ENCODE measurements at regions not wholly inside any gene's neighbourhood (a gene's known extent, or its start where the extent isn't known, plus 50 kb on each side); places are given as distances from the start of the nearest gene placed in this dataset.

GRCh38 chr10:109007514-109007913, 915.8 kb downstream of the XPNPEP1 start:
- Mint-ChIP-seq H3K4me1 (ENCODE audit: low read depth, unreplicated experiment) (no peaks in the 10 kb centered on the region), H3K9me3 (ENCODE audit: unreplicated experiment) (no peaks in the 10 kb centered on the region), H3K27me3 (ENCODE audit: insufficient read depth, unreplicated experiment) (no peaks in the 10 kb centered on the region), H3K4me3 (ENCODE audit: unreplicated experiment) (no peak overlapping the region), H3K36me3 (ENCODE audit: insufficient read depth, unreplicated experiment) (no peaks in the 10 kb centered on the region), H3K27ac (ENCODE audit: unreplicated experiment) (no peak overlapping the region)
- BruUV-seq (replicated peaks): no TSS peak
- no peak overlapping the region for H3K4me3 ChIP-seq (ENCODE audit: low read depth, low read length)
- TF ChIP-seq, protein P1, sequence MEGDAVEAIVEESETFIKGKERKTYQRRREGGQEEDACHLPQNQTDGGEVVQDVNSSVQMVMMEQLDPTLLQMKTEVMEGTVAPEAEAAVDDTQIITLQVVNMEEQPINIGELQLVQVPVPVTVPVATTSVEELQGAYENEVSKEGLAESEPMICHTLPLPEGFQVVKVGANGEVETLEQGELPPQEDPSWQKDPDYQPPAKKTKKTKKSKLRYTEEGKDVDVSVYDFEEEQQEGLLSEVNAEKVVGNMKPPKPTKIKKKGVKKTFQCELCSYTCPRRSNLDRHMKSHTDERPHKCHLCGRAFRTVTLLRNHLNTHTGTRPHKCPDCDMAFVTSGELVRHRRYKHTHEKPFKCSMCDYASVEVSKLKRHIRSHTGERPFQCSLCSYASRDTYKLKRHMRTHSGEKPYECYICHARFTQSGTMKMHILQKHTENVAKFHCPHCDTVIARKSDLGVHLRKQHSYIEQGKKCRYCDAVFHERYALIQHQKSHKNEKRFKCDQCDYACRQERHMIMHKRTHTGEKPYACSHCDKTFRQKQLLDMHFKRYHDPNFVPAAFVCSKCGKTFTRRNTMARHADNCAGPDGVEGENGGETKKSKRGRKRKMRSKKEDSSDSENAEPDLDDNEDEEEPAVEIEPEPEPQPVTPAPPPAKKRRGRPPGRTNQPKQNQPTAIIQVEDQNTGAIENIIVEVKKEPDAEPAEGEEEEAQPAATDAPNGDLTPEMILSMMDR (IDR thresholded peaks at IDR 0.05; ENCODE audit: insufficient read depth in 1 of 2, low read depth in 1 of 2, low read length in 1 of 2, severe bottlenecking in 1 of 2, unreplicated experiment in 1 of 2): no peak
- no peaks in the 10 kb centered on the region for H3K9me3 ChIP-seq
- intact Hi-C loops (cut with micrococcal nuclease; ENCODE audit: unreplicated experiment): no loop called here
- H3K4me1 ChIP-seq: no peaks in the 10 kb centered on the region
- DNase-seq: no peak
- no peaks in the 10 kb centered on the region for H3K27me3 ChIP-seq (replicated peaks; ENCODE audit: control insufficient read depth, insufficient read depth, low read length)
- CTCF ChIA-PET: no interaction called here
- POLR2A ChIA-PET: no interaction called here
- no peaks in the 10 kb centered on the region for H3K36me3 ChIP-seq (ENCODE audit: control insufficient read depth, insufficient read depth, low read length)

DNA sequence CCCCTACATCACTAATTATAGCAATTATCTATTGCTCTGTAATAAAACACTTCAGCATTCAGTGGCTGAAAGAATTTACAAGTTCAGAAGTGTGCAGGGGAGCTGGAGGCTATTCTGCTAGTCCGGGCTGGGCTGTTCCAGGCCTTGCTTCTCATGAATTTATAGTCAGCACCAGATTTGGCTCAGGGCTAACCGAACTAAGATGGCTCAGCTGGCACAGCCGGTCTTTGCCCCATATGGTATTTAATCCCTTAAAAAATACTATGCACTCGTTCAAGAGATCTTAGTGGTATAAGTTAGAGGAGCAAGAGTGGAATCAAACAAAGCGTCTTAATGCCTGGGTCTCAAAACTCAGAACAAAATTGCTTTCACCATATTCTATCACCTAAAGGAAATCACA, 932.9 kb downstream of the XPNPEP1 start:
- DNase-seq: no peak
- ChIA-PET POLR2A (no interaction called here), CTCF (no interaction called here)
- TF ChIP-seq, protein P1 (IDR thresholded peaks at IDR 0.05; ENCODE audit: insufficient read depth in 1 of 2, low read depth in 1 of 2, low read length in 1 of 2, severe bottlenecking in 1 of 2, unreplicated experiment in 1 of 2): no peak
- no peaks in the 10 kb centered on the region for H3K36me3 ChIP-seq (ENCODE audit: control insufficient read depth, insufficient read depth, low read length)
- no peaks in the 10 kb centered on the region for H3K9me3 ChIP-seq
- H3K4me1 Mint-ChIP-seq (ENCODE audit: low read depth, unreplicated experiment): no peaks in the 10 kb centered on the region
- no peaks in the 10 kb centered on the region for H3K27me3 ChIP-seq (replicated peaks; ENCODE audit: control insufficient read depth, insufficient read depth, low read length)
- intact Hi-C loops (cut with micrococcal nuclease; ENCODE audit: unreplicated experiment): no loop called here
- H3K27me3 Mint-ChIP-seq (ENCODE audit: insufficient read depth, unreplicated experiment): peaks cover 3% of the 10 kb centered on the region
- H3K4me3 Mint-ChIP-seq (ENCODE audit: unreplicated experiment): no peak overlapping the region
- peaks cover 21% of the 10 kb centered on the region for H3K9me3 Mint-ChIP-seq (ENCODE audit: unreplicated experiment)
- no peak overlapping the region for H3K4me3 ChIP-seq (ENCODE audit: low read depth, low read length)
- H3K4me1 ChIP-seq: no peaks in the 10 kb centered on the region
- no TSS peak for BruUV-seq (replicated peaks)
- no peaks in the 10 kb centered on the region for H3K36me3 Mint-ChIP-seq (ENCODE audit: insufficient read depth, unreplicated experiment)
- H3K27ac Mint-ChIP-seq (ENCODE audit: unreplicated experiment): no peak overlapping the region

GRCh38 chr10:108989976-108990375, 933.3 kb downstream of the XPNPEP1 start:
- Histone ChIP-seq H3K4me3 (ENCODE audit: low read depth, low read length) (no peak overlapping the region), H3K36me3 (ENCODE audit: control insufficient read depth, insufficient read depth, low read length) (no peaks in the 10 kb centered on the region), H3K27me3 (replicated peaks; ENCODE audit: control insufficient read depth, insufficient read depth, low read length) (no peaks in the 10 kb centered on the region), H3K9me3 (no peaks in the 10 kb centered on the region), H3K4me1 (no peaks in the 10 kb centered on the region)
- H3K9me3 Mint-ChIP-seq (ENCODE audit: unreplicated experiment): peaks cover 17% of the 10 kb centered on the region
- CTCF ChIA-PET: no interaction called here
- no TSS peak for BruUV-seq (replicated peaks)
- POLR2A ChIA-PET: no interaction called here
- no peak overlapping the region for H3K4me3 Mint-ChIP-seq (ENCODE audit: unreplicated experiment)
- no peaks in the 10 kb centered on the region for H3K4me1 Mint-ChIP-seq (ENCODE audit: low read depth, unreplicated experiment)
- no peak for DNase-seq
- intact Hi-C loops (cut with micrococcal nuclease; ENCODE audit: unreplicated experiment): no loop called here
- H3K36me3 Mint-ChIP-seq (ENCODE audit: insufficient read depth, unreplicated experiment): no peaks in the 10 kb centered on the region
- H3K27ac Mint-ChIP-seq (ENCODE audit: unreplicated experiment): no peak overlapping the region
- TF ChIP-seq, protein P1 (IDR thresholded peaks at IDR 0.05; ENCODE audit: insufficient read depth in 1 of 2, low read depth in 1 of 2, low read length in 1 of 2, severe bottlenecking in 1 of 2, unreplicated experiment in 1 of 2): no peak
- H3K27me3 Mint-ChIP-seq (ENCODE audit: insufficient read depth, unreplicated experiment): no peaks in the 10 kb centered on the region
